Esophagus squamous epithelium (tissue), 4 donors: ENCODE measurements at regions not wholly inside any gene's neighbourhood (a gene's known extent, or its start where the extent isn't known, plus 50 kb on each side); places are given as distances from the start of the nearest gene placed in this dataset.

Experiments
- CTCF ChIP-seq, 6 experiments: fragments of 450-650 bp in 4 of 6; fragments of 200-600 bp in 2 of 6; sonication (generic) in 2 of 6; IDR thresholded peaks; one replicate each; pipeline ENCODE4 v1.5.1; 2016 to 2019; ENCODE audit warnings: antibody characterized with exemption in 6 of 6, mild to moderate bottlenecking in 4 of 6, moderate library complexity in 4 of 6
- POLR2A ChIP-seq, 4 donors: fragments of 450-650 bp; IDR thresholded peaks; one replicate each; pipeline ENCODE4 v1.6.1; 2017; ENCODE audit warnings: antibody characterized with exemption in 4 of 4, mild to moderate bottlenecking in 4 of 4, moderate library complexity in 3 of 4

GRCh38 chr7:1378610-1379601 is 80.4 kb downstream of the MICALL2 start:
- TF ChIP-seq CTCF (IDR thresholded peaks at IDR 0.05) (no peak), POLR2A (IDR thresholded peaks at IDR 0.05) (no peak)
